HUDEP-2 (cell line): ENCODE measurements at regions not wholly inside any gene's neighbourhood (a gene's known extent, or its start where the extent isn't known, plus 50 kb on each side); places are given as distances from the start of the nearest gene placed in this dataset.
"Not testable (repeated sequence)": the region's sequence is repeated elsewhere in the genome, so short reads cannot be mapped to it uniquely, and the experiment has no call there.

Source experiments
- DNase-seq, 76 experiments: peaks; one replicate each; lab custom pipeline; 2025; ENCODE audit not compliant: unreplicated experiment in 76 of 76; lab: John Stamatoyannopoulos, UW

DNA sequence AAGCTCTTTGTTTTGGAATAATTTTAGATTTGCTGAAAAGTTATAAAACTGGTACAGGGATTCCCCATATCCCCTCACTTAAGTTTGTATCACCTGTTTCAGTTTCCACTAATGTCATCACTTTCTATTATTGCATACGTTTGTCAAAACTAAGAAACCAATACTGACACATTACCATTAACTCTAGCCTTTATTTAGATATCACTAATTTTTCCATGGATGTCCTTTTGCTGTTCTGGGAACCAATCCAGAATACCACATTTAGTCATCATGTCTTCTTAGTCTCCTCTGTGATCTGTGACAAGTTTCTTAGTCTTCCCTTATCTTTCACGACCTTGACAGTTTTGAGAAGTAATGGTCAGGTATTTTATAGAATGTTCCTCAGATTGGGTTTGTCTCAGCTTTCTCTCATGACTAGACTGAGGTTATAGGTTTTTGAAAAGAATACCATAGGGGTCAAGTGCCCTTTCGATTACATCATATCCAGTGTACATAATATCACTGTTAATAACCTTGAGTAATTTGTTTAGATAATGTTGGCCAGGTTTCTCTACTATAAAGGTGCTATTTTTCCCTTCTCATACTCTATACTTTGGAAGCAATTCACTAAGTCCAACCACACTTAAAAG is 51.9 kb upstream of the NMUR2 start:
- DNase-seq, result no peak

DNA sequence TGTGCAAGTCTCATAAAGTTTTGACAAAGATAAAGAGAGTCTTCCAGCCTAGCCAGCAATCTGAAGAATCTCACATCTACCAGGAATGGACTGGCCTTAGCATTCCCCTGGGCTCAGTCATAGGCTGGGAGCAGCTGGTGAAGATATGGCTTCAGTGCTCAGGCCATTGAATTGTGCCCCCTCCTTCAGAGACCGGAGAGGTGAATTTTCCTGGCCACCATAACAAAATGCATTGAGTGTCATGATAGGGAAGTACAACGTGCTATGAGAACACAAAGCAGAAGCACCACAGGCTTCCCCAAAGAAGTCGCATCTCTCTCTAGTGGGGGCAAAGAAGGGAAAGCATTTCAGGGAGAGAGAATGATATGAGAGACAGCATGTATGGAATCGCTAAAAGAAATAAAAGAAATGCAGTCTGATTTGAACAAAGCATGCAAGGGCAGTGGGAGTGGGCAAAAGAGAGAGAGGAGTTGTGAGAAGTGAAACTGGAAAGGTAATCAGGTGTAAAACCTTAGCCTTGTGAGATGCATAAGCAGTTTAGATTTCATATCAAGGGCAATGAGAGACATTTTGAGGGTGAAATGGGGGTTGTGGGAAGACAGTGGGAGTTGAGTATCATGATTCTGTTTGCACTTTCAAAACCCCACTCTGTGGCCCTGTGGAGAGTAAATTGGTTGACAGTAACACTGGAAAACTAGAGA is 57.1 kb upstream of the NMUR2 start:
- no peak for DNase-seq

DNA sequence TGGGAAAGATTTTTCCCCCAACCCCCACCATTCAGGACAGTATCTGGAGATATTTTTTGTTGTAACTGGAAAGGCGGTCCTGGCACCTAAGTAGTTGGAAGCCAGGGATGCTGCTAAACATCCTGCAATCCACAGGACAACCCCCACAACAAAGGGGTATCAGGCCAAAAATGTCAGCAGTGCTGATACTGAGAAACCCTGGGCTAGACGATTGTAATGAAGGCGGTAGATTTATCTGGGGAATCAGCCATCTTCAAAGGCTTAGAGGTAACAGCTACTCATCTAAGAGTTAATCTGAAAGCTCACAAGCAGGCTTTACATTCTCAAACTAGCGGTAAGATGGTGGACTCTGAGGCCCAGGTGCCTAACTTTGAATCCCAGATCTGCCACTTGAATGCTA is 59.0 kb upstream of the NMUR2 start:
- no peak for DNase-seq

DNA sequence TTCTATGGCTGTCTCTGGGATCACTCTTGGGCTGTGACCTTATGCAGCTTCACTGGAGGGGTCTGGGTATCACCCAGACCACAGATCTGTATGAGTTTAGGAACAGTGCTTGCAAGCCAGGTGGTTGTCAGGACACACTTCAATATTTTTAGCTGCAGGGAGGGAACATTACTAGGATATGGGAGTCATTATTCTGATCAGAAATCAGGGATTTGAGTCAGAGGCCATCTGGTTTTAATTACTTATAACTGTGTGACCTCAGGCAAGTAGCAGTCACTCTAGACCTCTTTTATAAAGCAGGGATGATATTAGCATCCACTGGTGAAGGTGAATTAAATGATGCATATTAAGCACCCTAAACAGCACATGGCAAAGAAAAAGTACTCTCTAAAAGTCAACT is 60.1 kb upstream of the NMUR2 start:
- DNase-seq, result no peak

DNA sequence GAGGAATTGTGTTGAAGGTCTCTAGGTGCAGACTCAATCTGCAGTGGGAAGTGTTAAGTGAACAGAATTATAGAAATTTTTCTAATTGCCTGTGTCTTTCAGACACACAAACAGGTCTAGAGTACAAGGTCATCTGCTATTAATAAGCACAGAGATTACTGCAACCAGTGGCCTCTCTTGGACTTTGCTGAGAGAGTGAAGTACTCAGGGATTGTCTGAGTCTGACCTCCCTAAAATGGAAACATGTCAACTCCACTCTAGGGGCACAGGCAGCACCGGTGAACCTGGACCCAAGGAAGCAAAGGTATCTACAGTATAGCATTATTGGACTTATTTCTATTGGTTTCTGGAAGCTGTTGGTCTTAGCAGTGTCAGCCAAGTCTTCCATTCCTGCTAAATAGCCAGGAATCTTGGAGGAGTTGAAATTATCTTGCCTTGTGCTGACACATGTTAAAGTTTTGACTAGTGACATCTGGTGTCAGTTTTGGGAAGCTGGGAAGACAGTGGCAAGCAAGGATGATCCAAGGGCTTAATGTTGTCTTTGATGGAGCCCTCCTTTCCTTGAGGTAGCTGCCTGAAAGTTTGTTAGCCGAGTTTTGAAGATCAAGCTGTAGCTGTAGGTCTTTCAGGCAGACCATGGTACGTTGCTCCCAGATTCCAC is 61.1 kb upstream of the NMUR2 start:
- DNase-seq, result no peak

DNA sequence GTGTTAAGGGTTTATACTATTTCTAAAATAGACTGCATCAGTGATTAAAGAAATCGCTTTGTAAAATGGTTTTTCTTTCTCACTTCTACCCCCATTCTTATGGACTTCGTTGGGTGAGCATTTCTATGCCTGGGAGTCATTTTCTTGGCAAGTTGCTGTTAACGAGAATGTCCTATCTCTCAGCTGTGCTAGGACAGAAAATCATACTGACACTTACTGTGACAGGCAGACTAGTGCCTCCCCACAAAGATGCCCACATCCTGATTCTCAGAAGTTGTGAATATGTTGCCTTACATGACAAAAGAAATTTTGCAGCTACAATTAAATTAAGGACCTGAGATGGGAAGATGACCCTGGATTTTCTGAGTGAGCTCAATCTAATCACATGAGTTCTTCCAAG is 65.1 kb upstream of the NMUR2 start:
- no peak for DNase-seq

DNA sequence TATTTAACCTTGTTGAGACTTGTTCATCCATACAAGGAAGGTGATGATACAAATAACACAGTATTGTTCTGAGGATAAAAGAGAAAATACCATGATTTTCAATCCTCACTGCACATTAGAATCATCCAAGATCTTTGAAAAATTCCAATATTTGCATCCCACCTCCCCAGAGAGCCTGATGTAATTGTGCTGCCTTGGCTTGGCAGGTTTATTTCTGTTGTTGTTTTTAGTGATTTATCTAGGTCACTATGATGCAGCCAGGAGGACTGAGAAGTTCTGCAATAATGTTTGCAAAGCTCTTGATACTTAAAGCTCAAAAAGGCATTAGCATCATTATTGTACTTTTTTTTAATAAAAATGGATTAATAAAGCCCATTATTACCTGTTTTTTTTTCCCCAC is 67.0 kb upstream of the NMUR2 start:
- DNase-seq, result no peak

DNA sequence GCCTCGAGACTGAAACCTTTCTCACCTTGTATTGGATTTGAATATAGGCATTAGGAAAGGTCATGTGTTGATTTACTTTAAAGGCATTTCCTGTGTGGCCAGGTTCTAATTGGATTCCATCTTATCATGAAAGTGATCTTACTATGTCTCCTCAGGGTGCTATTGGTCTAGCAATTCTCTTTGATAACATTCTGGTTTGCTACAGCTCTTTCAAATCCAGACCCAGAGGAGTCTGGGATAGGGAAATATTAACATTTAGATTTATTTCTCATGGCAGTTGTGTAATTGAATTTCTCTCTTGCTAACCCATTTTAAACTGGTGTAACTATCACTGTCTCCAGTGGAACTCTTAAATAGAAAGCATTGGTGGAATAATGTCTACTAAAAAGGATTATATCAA is 69.9 kb upstream of the NMUR2 start:
- no peak for DNase-seq

DNA sequence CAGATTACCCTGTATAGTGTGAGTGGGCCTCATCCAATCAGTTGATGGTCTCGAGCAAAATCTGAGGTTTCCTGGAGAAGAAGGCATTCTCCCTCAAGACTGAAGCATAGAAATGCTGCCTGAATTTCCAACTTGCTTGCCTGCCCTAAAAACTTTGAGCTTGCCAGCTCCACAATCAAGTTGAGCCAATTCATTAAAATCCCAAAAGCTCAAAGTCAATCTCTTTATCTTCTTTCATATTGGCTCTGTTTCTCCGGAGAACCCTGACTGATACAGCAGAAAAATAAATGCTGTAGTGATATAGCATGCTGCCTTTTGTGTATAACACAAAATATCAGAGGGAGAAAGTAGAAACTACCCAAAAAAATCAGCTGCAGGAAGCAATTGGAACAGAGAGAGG is 72.5 kb upstream of the NMUR2 start:
- DNase-seq, result no peak

DNA sequence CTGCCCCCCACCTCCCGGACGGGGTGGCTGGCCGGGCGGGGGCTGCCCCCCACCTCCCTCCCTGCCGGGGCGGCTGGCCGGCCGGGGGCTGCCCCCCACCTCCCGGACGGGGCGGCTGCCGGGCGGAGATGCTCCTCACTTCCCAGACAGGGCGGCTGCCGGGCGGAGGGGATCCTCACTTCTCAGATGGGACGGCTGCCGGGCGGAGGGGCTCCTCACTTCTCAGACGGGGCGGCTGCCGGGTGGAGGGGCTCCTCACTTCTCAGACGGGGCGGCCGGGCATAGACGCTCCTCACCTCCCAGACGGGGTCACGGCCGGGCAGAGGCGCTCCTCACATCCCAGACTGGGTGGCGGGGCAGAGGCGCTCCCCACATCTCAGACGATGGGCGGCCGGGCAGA is 74.8 kb upstream of the NMUR2 start:
- DNase-seq, result not testable (repeated sequence)

DNA sequence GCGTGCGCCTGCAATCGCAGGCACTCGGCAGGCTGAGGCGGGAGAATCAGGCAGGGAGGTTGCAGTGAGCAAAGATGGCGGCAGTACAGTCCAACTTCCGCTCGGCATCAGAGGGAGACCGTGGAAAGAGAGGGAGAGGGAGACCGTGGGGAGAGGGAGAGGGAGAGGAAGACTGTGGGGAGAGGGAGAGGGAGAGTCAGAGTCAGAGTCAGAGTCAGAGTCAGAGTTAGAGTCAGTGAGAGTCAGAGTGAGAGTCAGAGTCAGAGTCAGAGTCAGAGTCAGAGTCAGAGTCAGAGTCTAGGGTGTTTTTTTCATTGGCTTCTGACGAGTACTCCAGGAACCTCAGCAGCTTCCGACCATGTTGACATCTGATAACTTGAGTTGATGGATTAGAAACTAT is 75.6 kb upstream of the NMUR2 start:
- not testable (repeated sequence) for DNase-seq

DNA sequence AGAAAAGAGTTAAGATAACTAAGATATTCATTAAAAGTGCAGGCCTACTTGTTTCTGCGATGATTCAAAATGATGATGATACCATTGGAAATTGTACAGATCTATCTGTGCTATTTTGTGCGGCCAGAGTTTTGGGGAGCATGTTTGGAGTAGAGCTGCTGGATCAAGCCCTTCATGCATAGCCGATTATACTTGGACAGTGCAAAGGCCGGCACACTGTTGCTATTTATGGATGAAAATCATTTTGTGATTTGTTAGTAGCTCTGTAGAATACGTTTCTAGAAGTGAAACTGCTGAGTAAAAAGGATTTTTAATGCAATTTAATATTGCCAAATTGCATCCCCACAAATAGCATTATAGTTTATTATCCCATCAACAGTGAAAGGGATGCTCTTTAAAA is 82.1 kb upstream of the NMUR2 start:
- no peak for DNase-seq

DNA sequence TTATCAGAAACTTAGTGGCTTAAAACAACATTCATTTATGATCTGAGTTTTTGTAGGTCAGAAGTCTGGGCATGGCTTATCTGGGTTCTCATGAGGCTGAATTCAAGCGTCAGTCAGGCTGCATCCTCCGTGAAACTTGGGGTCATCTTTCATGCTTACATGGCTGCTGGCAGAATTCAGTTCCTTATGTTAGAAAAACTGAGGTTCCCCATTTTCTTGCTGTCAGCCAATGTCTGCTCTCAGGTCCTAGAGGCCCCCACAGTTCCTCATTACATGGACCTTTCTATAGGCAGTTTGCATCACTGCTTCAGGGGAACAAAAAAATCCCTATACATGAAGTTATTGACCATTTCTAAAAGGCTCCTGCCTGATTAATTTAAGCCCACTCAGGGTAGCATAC is 83.8 kb upstream of the NMUR2 start:
- no peak for DNase-seq

DNA sequence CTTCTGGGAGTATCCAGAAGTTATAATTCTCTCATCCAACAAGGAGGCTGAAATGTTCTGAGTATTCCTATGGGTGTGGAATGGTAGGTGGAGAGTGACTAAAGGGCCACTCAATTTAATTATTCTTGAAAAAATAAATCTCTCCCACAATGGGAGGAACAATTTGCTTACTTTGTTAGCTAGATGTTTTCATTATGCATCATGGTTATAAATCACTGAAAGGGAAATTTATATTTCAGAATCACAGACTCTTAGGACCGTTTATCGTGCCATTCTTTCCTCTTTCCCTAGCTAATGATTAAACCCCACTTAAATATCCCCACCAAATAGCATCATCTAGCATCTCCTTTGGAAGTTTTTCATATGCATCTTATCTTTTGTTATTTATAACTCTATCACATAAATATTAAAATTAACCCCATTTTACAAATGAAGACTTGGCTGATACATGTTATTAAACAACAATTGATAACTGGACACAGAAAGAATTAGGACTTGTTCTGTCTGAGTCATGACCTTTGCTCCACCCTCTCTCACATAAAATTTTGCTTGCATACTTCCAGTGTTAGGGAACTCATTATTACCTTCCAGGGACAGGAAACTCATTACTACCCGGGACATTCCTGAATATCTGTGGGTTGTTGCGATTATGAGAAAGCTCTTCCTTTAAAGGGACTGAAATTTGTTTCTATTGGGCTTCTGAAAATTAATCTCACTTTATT is 94.9 kb upstream of the NMUR2 start:
- DNase-seq, result no peak

DNA sequence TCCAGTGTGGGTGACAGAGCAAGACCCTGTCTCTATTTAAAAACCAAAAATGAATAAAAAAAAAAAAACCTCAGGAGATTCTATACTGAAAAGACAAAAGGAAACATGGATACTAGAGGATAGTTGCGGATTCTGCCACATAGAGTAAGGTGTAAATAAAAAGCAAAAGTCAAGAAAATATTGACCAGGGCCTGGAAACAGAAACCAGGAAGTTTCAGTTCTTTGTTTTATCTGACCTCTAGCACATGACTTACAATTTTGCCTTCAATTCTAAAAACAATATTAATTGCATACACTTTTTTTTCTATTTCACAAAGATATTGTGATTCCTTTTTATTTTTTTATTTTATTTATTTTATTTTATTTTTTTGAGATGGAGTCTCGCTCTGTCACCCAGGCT is 96.2 kb upstream of the NMUR2 start:
- DNase-seq, result no peak

DNA sequence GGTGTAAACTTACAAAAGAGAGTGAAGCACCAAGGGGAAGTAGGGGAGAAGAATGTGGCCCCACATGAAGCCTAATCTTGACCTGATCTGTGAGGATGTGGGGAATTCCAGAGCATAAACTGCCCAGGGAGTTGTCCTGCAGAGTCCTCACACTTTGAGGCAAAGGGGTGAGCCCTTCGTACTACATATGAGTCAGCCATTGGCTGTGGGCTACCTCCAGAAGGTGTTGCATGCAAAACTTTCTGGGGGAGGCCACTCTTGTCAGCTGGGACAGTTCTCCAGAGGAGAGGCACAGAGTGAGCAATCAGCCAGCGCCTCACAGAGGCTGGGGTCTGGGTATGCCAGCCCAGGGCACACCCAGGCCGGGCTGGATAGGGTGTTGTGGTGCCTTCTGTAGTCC is 98.1 kb upstream of the NMUR2 start:
- DNase-seq, result no peak

DNA sequence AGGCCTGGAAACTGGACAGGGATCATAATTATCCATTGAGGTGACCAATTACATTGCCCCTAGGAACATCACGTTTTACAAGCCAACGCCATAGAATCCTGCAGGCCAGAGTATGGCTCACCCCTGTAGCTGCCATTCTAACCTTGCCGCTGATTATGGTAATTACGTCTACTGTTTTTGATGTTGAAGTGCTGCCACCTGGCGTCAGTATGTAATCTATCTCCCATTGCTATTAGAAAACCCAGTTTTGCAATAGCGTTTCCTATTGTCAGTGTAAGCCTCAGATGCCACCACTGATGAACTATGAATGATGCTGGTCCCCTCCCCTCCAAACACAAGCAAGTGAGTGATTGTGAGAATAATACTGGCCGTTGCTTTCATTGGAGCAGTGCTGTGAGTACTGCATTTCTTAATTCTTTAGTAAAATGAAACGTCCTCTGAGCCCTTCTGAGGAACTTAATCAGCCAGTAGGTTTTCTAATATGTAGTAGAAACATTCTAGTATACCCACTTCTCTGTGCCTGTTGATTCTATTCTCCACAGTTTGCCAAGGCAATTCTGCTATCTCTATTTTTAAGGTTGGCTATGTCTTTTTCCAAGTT is 100.5 kb upstream of the NMUR2 start:
- DNase-seq, result peak in 32 of 76 experiments; percentile 1 to 36 (median 12)

DNA sequence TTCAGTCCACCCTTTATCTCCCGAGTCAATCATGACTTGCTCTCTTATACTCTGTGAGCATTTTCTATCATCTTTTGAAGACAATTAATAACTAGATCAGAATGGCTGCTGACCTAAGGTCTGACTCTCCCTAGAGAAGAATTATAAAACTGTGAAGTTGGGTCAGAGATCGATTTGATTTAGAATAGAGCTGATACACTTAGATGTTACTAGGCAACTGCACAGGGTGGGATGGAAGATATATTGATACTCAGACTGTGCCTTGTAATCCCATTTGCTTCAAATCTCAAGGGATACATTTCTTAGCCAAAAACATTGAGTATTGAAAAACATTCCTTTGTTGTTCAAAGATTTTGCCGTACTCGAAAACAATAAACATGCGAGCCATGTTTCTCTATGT is 106.0 kb upstream of the NMUR2 start:
- no peak for DNase-seq

DNA sequence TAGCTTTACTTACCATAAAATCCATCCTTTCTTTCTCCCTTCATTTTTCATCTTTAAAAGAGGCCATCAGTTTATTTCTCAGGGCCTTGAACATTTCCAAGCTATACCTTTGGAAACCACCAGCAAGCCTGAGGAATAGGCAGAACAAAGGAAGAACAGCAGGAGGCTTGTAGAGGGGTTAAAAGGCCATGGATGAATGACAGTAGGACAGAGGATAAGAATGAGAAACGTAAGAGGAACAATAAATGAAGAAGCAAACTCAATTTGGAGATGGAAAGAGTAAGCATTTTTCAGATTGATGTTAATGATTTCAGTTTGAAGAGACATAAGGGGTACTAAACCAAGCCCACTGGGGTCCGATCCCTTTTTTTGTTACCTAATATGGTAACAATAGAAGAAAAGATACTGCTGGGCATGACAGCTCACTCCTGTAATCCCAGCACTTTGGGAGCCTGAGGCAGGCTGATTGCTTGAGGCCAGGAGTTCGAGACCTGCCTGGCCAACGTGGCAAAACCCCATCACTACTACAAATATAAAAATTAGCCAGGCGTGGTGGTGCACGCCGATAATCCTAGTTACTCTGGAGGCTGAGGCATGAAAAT is 106.6 kb upstream of the NMUR2 start:
- no peak for DNase-seq

DNA sequence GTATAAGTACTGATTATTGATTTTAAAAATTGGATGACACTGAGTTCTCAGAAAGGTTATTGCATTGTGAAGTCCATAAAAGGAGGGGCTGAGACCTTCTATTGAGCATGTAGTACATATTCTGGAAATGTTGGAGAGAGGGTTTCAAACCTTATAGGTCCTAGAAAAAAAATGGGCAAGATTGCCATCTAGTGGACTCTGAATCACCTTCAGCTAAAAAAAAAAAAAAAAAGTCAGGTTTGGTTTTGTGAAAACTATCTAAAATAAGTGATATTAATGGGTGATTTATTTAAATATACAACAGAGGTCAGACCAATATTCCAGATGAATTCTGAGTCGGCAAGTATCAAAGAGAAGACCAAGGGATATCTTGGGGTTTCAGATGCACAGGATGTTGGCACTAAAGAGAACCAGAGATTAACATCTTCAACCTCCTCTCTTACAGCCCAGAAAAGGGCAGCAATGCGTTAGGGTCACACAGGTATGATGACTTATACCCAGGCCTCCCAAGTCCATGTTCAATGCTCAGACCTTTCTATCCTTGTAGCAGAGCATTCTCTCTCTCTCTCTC is 109.8 kb upstream of the NMUR2 start:
- DNase-seq, result peak in 3 of 76 experiments; percentile 7 to 18 (median 10)
